B cell (primary cell): ENCODE measurements at regions not wholly inside any gene's neighbourhood (a gene's known extent, or its start where the extent isn't known, plus 50 kb on each side); places are given as distances from the start of the nearest gene placed in this dataset.
"Not testable (repeated sequence)": the region's sequence is repeated elsewhere in the genome, so short reads cannot be mapped to it uniquely, and the experiment has no call there.

Experiments
- CTCF ChIP-seq: fragments of 200-600 bp; IDR thresholded peaks from one replicate; pipeline ENCODE4 v1.8.0; 2022; ENCODE audit warnings: antibody characterized with exemption, mild to moderate bottlenecking
- EZH2 ChIP-seq: IDR thresholded peaks from 2 replicates; pipeline ENCODE4 v1.6.1; 2012; ENCODE audit warnings: borderline replicate concordance, low read depth, mild to moderate bottlenecking, moderate library complexity, low read length; ENCODE audit not compliant: insufficient read depth, poor library complexity, severe bottlenecking

GRCh38 chr1:149647018-149647373, 63.3 kb downstream of the PPIAL4C start:
- TF ChIP-seq CTCF, EZH2: not testable (repeated sequence)
